Embryonic facial prominence (tissue), 1 donor: ENCODE measurements at regions not wholly inside any gene's neighbourhood (a gene's known extent, or its start where the extent isn't known, plus 50 kb on each side); places are given as distances from the start of the nearest gene placed in this dataset.

Experiments used
- DNase-seq: peaks from one replicate; pipeline ENCODE4 v3.0.0-alpha.2; 2016; ENCODE audit errors: extremely low spot score

DNA sequence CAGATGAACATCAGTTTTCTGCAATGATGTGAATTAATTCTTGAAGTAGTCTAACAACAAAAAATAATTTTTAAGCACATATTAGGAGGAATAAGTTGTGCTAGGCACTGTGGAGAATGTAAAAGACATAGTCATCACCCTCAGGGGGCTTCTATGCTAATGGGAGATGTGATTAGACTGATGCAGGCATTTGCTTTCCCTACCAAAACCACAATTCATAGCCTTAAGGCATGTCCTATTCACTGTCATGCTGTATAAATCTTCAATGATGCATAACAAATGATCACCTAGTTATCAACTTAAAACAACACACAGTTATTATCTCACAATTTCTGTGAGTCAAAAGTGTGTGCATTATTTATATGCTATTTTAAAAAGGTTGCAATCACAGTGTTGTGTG lies 422.6 kb downstream of the MAN2A1 start:
- DNase-seq = no peak

DNA sequence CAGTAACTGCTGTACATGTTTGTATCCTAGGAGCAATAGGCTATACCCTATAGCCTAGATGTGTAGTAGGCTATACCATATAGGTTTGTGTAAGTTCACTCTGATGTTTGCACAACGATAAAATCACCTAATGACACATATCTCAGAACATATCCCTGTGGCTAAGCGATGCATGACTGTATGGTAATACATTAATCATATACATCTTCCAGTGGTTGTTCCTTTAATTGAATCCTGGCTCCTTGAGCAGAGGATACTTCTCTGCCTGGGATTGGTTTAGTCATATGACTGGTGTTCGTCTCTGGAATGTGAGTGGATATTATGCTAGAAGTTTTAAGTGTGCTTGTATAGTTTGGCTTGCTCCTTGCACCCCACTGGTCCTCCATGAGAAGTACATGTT lies 425.8 kb downstream of the MAN2A1 start:
- DNase-seq = no peak

DNA sequence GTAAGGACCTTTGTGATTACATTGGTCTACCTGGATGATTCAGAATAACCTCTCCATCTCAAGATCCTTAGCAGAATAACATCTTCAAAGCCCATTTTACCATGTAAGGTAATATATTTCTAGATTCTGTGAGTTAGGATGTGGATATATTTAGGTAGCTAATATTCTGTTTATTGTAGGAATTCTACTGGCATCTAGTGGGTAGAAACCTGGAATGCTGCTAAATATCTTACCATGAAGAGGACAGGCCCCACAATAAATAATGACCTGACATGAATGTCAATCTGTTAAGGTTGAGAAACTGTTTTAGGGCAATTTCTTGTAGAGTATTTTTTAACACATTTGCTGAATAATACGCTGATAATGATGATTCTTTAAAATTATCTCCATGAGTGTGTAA lies 426.8 kb downstream of the MAN2A1 start:
- no peak for DNase-seq

DNA sequence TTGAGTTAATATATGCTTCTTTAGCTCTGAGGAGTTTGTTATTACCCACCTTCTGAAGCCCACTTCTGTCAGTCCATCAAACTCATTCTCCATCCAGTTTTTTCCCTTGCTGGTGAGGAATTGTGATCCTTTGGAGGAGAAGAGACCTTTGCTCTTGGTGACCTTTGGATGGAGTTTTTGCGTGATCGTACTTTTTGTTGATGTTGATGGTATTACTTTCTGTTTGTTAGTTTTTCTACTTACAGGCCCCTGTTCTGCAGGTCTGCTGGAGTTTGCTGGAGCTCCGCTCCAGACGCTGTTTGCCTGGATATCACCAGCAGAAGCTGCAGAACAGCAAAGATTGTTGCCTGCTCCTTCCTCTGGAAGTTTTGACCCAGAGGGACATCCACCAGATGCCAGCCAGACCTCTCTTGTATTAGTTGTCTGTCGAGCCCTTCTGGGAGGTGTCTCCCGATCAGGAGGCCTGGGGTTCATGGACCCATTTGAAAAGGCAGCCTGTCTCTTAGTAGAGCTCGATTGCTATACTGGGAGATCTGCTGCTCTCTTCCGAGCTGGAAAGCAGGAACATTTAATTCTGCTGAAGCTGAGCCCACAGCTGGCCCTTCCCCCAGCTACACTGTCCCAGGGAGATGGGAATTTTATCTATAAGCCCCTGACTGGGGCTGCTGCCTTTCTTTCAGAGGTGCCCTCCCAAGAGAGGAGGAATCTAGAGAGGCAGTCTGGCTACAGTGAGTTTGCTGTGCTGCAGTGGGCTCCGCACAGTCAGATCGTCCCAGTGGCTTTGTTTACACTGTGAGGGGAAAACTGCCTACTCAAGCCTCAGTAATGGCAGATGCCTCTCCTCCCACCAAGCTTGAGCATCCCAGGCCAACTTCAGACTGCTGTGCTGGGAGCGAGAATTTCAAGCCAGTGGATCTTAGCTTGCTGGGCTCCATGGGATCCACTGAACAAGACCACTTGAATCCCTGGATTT lies 445.5 kb downstream of the MAN2A1 start:
- DNase-seq = no peak

DNA sequence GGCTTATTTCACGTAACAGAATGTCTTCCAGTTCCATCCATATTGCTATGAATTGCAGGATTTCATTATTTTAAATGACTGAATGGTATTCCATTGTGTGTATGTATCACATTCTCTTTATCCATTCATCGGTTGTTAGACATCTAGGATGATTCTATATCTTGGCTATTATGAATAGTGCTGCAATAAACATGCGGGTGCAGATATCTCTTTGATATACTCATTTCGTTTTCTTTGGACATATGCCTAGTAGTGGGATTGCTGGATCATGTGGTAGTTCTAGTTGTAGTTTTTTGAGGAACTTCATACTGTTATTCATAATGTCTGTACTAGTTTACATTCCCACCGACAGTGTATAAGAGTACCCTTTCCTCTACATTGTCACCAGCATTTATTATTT lies 460.5 kb downstream of the MAN2A1 start:
- no peak for DNase-seq

DNA sequence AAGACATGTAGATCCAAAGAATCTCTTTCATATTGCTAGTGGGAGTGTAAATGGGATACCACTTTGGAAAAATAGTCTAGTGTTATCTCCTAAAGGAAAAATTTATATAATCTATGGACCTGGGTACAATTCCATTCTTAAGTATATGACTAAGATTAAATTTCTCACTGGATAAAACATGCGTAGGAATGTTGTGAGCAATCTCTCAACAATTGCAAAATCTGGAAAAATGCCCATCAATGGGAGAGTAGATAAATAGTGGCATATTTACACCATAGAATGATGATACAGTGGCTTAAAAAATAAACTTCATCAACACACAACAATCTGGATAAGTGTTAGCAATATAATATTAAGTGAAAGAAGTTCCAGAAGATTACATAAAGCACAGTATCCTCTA lies 469.5 kb downstream of the MAN2A1 start:
- no peak for DNase-seq

DNA sequence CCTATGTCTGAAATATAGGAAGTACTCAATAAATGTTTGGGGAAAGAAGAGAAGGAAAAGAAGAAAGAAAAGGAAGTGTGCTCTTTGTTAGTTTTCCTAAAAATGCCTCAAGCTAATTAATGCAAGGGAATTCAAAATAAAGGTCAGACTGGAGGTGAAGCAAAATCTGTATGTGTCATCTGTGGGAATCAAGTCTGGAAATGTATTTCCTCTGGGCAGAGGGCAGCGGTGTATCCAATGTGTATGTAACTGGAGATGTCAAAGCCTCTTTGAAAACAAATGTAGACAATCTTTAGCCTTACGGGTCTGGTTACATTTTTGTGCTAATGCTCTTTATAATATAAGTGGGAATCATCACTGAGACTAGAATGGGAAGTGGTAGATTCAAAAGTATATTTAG lies 471.4 kb downstream of the MAN2A1 start:
- DNase-seq = no peak

DNA sequence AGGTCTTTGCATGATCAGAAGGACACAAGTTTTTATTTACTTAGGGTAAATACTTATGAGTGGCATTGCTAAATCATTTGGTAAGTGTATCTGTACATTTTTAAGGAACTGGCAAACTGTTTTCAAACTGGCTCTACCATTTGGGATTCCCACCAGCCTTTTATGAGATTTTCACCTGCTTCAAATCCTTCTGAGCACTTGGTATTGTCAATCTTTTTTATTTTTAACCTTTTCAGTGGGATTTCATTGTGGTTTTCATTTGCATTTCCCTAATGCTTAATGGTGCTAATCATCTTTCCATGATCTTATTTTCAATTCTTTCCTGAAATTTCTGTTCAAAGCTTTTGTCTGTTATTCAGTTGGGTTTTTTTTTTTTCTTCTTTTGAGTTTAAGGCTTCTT lies 475.6 kb downstream of the MAN2A1 start:
- no peak for DNase-seq

DNA sequence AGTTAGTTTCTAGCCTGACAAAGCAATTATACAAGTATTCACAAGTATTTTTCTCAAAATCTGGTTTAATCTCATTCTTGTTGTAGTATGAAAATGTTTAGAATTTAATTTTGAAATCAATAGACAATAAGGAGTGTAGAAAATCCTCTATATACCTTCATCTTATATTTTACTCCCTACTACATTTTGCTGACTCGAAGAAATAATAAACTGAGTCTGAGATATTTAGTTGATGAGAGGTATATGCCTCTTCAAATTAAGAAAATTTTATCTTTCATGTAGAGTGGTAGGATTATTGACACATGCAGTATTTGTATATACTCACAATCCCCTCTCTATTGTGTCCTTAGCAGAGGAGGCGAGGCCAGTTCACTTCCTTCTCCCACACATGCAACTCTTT lies 477.7 kb downstream of the MAN2A1 start:
- no peak for DNase-seq

DNA sequence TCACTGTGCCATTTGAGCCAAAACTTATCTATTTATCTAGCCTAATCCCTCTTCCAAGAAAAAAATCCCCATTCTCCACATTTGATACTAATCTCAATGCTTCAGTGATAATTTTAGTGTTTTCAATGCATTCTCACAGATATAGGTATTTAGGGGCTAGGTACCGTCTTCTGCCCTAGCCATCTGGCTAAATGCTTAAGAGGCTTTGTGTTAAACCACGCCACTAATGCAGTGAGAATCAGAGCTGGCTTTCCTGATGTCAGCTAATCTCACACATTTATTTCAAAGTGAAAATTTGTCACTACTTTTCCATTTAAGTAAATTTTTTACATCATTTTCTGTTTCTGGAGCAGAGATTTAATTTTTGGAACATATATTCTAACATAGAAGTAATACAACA lies 479.7 kb downstream of the MAN2A1 start:
- no peak for DNase-seq

DNA sequence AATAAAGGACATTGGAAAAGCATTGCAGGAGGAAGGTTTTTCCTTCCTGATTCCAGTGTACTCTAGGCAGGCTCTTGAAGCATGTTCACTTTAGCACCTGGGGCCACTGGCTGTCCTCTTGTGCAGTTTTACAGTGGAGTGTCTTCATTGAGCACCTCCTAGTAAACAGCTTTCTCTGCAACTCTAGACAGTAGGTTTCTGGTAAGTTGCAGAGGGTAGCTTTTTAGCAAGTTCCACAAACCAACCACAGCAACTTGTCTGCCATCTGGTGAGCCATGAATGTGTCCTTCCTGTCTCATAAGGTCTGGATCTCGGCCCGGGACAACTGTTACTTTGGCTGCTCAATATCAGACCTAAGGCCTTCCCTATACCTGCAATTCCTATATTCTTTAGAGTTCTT lies 488.0 kb downstream of the MAN2A1 start:
- no peak for DNase-seq

DNA sequence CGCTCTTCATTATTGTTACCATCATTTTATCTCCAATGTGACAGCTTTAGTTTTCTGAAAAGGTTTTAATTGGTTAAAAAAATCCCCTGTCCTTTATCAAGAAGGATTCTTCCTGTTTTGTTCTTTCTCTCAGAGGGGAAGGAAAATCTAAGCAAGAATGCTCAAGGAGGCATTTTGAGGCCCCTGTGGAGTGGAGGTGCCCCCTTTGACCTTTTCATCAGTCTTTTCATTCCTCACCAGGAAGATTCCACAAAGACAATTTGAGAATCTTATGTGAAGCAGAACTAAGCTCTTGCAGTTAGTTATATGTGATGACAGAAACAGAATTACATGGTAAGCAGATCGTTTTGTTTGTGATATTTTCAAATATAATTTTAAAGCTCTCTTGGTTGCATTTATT lies 489.6 kb downstream of the MAN2A1 start:
- DNase-seq = no peak

DNA sequence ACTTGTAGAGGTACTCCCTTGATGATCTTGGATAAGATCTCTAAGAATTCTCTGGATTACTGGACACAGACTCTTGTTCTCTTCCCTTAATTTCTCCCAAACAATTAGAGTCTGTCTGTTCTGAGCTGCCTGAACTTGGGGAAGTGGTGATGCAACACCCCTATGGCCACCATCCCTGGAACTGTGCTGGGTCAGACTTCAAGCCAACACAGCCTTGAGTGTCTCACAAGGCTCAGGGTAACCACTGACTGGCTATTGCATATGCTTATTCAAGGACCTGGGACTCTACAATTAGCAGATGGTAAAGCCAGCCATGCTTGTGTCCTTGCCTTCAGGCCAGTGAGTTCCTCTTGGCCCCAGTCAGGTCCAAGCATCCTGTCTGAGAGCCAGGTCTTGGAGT lies 504.5 kb downstream of the MAN2A1 start:
- no peak for DNase-seq

DNA sequence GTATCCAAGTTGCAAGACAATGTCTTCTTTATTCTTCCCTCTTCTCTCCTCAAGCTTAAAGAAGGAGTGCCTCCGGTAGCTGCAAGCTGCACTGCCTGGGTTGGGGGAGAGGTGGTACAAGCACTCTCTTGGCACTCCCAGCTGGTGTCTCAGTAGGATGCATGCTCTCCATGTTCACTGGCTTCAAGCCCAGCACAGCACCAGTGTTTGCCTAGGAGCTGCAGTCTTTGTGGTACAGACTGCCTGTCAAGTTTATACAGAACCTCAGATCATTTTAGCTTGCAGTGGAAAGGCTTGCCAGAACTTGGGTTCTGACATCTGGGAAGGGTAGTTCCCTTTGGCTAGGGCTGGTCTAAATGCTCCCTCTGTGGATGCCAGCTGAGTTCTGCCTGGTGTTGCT lies 505.6 kb downstream of the MAN2A1 start:
- no peak for DNase-seq

DNA sequence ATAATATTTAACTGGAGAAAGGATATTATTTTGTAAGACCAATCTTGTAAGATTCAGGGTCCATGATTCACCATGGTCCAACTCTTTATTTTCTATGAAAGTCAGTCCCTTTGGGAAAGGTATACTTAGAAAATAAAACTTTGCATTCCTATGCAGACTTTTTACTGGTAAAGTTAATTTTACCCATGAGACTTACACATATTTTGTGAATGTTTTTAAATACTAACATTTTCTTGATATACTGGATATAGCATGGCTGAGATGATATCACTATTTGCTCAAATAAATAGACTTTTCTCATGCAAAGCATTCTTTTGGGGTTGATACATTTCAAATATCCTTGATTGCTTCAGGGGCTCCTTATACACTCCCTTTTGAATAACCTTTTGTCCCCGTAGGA lies 512.1 kb downstream of the MAN2A1 start:
- no peak for DNase-seq

DNA sequence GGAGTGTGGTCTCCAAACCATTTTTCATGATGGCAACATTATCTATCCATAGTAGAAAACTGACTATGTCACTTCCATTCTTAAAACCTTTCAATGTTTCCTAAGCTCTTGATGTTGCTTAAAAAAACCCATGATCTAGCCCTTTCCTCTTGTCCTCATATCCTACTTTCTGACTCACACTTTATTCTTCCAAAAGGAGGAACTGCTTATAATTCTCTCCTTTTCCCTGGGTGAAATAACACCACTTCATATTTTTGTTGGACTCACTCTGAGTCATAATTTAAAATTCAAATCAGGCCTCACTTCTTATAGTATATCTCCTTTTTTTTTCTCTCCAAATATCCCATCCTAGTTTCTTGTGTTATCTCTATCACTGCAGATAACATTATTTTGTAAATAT lies 513.9 kb downstream of the MAN2A1 start:
- DNase-seq = no peak

DNA sequence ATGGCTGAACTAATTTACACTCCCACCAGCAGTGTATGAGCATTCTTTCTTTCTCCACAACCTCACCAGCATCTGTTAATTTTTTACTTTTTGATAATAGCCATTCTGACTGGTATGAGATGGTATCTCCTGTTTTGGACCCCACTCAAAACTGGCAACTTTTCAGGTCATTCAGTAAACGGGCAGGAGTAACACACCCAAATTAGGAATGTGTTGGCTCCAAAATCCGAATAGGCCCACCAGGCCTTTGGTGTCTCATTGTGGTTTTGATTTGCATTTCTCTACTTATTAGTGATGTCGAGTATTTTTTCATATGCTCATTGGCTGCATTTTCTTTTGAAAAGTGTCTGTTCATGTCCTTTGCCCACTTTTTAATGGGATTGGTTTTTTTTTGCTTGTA lies 517.1 kb downstream of the TMEM232 start:
- DNase-seq = no peak

DNA sequence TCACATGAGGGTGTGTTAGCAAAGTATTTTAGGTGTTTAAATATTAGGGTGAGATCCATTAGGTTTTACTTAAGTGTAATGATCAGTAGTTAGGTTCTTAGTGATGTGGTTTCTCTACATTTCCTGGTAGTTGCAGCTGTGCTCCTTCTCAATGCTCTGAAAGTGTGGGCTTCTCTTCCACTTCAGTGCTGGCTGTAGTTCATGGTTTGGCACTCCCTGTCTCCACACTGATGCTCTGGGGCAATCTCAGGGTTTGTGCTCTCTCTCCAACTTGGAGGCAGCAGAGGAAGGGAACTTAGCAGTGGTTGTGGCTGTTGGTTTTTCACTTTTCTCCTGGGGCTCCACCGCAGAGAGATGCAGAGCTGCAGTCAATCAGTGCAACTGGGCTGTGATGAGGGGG lies 507.5 kb downstream of the TMEM232 start:
- no peak for DNase-seq

DNA sequence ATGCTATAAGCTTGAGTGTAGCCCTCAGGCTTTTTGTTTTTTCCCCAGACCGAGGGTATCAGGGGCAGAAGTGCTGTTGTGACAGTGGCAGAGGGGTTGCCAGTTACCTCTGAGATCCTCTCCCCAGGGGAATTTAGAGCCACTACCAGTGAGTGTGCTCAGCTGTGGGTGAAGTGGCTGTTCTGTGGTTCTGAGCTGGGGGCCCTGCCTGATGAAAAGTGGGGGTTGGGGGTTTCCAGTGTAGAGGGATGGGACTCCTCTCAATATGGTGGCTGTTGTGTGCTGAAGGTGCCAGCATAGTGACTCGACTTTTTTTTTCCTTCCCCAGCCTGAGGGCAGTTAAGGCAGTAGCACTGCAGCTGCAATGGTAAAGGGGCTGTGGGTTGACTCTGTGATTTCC lies 506.7 kb downstream of the TMEM232 start:
- no peak for DNase-seq

DNA sequence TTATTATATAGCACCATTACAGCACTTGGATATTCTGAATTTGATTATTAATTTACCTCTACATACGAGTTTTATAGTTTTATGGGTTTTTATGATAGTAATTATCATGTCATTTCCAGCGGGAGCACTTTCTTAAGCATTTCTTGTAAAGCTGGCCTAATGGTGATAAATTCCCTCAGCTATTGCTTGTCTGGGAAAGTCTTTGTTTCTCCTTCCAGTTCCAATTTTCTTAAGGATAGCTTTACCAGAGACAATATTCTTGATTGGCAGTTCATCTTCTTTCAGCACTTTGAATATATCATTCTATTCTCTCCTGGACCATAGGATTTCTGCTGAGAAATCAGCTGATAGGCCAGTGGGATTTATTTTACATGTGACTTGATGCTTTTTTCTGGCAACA lies 505.4 kb downstream of the TMEM232 start:
- DNase-seq = no peak

DNA sequence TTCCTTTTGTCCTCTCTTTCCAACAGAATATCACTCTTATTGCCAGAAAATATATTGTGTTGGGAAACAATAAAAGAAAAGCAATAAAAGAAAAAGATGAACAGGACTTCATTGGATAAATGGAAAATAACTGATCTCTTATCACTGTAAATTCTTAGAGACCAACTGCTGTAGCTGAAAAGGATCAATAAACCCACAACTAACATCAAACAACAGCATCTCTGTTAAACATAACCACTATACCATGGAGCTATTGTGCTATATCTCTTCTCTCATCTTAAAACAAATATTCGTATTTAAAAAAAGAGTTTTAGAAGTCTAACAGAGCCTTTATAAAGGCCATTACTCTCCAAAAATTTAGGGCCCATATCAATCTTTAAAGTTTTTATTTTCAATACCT lies 502.4 kb downstream of the TMEM232 start:
- DNase-seq = no peak

DNA sequence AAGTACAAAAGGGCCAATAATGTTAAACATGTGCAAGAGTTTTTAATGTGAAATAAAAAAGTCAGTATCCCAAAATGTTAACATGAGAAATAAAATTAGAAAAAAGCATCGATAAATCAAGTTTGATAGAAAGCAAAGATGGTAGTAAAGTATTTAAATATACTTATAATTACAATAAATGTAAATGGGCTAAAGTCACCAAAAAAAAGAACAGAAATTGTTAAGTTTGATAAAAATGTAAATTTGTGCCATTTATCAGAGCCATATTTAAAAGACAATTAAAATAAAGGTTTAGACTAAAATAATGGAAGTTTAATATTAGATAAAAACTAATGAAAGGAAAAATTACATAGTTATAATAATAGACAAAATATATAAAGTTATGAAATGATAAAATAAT lies 500.5 kb downstream of the TMEM232 start:
- no peak for DNase-seq

DNA sequence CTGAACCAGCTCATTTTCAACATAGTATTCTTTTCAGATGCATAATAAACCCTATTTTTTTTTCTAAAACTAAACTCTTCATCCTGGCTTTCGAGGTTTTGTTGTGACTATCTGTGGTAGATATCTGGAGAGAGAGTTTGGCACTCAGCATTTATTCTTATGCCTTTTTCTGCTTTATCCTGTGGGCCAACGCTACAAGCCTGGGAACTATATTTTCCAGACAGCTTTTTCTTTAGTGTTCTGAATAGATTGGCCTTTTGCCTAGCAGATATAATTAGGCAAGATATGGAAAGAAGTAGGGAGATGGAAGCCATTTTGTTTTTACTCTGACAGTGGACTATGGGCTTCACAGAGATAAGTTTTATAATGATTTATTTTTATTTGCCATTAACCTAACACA lies 486.7 kb downstream of the TMEM232 start:
- DNase-seq = no peak

DNA sequence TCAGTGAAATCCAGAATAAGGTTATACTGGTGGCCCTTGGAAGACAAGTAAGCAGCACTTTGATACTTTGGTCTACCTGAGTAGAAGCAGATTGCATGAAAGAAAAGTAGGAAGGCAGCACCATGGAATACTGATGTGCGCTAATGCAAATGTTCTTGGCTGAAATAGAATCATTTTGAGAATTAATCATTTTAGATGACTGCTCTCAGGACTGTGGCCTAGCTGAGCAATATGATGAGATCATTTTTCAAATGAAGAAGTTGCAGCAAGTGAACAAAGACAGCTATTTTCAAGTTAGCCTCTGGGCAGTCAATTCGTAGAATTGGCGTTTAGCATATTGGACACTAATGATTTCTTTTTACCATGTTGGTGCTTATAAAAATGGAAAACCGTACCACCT lies 483.5 kb downstream of the TMEM232 start:
- DNase-seq = no peak
